WTC11 (cell line): ENCODE measurements at regions not wholly inside any gene's neighbourhood (a gene's known extent, or its start where the extent isn't known, plus 50 kb on each side); places are given as distances from the start of the nearest gene placed in this dataset.

Source experiments
- ATF1 ChIP-seq: sonication (generic); formaldehyde crosslinking; IDR thresholded peaks from 2 replicates; pipeline ENCODE4 v1.8.1; 2023; ENCODE audit warnings: mild to moderate bottlenecking, moderate library complexity, missing genetic modification reagents
- CBFB ChIP-seq: sonication (generic); formaldehyde crosslinking; IDR thresholded peaks from 2 replicates; pipeline ENCODE4 v1.8.1; 2022; ENCODE audit warnings: mild to moderate bottlenecking, low read depth, missing genetic modification reagents
- CTCF ChIP-seq: fragments of 200-600 bp; IDR thresholded peaks from 2 replicates; pipeline ENCODE4 v1.8.0; 2022; ENCODE audit warnings: antibody characterized with exemption
- HMGXB4 ChIP-seq: sonication (generic); formaldehyde crosslinking; IDR thresholded peaks from 2 replicates; pipeline ENCODE4 v1.8.1; 2023; ENCODE audit warnings: mild to moderate bottlenecking, moderate library complexity, missing genetic modification reagents
- IRF2 ChIP-seq: sonication (generic); formaldehyde crosslinking; IDR thresholded peaks from 2 replicates; pipeline ENCODE4 v1.8.0; 2022; ENCODE audit warnings: low read depth, missing genetic modification reagents, borderline replicate concordance
- MAX ChIP-seq: sonication (generic); formaldehyde crosslinking; IDR thresholded peaks from 2 replicates; pipeline ENCODE4 v1.8.0; 2022; ENCODE audit warnings: mild to moderate bottlenecking, missing genetic modification reagents
- MXD4 ChIP-seq: fragments of 250-450 bp; sonication (Bioruptor Pico); IDR thresholded peaks from 2 replicates; pipeline ENCODE4 v1.8.0; 2021; ENCODE audit warnings: mild to moderate bottlenecking, moderate library complexity, borderline replicate concordance
- STAT6 ChIP-seq: sonication (generic); formaldehyde crosslinking; conservative IDR thresholded peaks from 2 replicates; pipeline ENCODE4 v1.8.1; 2023; ENCODE audit warnings: mild to moderate bottlenecking, low read depth, missing genetic modification reagents, moderate library complexity
- USF2 ChIP-seq: sonication (generic); formaldehyde crosslinking; IDR thresholded peaks from 2 replicates; pipeline ENCODE4 v1.8.1; 2023; ENCODE audit warnings: mild to moderate bottlenecking, missing genetic modification reagents, moderate library complexity
- ZBTB43 ChIP-seq: sonication (generic); formaldehyde crosslinking; IDR thresholded peaks from 2 replicates; pipeline ENCODE4 v1.8.1; 2023; ENCODE audit warnings: mild to moderate bottlenecking, missing genetic modification reagents
- ZNF317 ChIP-seq: sonication (generic); formaldehyde crosslinking; IDR thresholded peaks from 2 replicates; pipeline ENCODE4 v1.8.1; 2023; ENCODE audit warnings: low read depth, mild to moderate bottlenecking, moderate library complexity, missing genetic modification reagents, borderline replicate concordance
- ZSCAN18 ChIP-seq: fragments of 250-450 bp; sonication (Bioruptor Pico); IDR thresholded peaks from 2 replicates; pipeline ENCODE4 v2.1.2; 2022; ENCODE audit warnings: mild to moderate bottlenecking, moderate library complexity

- TF ChIP-seq ZBTB43 (no peak), CBFB (CRISPR knock-in tag) (no peak), MAX (no peak), ATF1 (CRISPR knock-in tag) (no peak), IRF2 (no peak), STAT6 (CRISPR knock-in tag) (no peak), CTCF (no peak), USF2 (no peak), HMGXB4 (CRISPR knock-in tag) (no peak), MXD4 (CRISPR knock-in tag) (no peak), ZSCAN18 (no peak), ZNF317 (no peak)
Observed at GRCh38 chrX:5708251-5708650, 520.4 kb downstream of the NLGN4X start.
